LNCAP (cell line): ENCODE measurements at regions not wholly inside any gene's neighbourhood (a gene's known extent, or its start where the extent isn't known, plus 50 kb on each side); places are given as distances from the start of the nearest gene placed in this dataset.

Source experiments
- TF ChIP-seq, protein P1 (sequence below): fragments of 450-650 bp; IDR thresholded peaks from 2 replicates; pipeline ENCODE4 v1.5.1; 2017; ENCODE audit warnings: mild to moderate bottlenecking

- TF ChIP-seq, protein P1, sequence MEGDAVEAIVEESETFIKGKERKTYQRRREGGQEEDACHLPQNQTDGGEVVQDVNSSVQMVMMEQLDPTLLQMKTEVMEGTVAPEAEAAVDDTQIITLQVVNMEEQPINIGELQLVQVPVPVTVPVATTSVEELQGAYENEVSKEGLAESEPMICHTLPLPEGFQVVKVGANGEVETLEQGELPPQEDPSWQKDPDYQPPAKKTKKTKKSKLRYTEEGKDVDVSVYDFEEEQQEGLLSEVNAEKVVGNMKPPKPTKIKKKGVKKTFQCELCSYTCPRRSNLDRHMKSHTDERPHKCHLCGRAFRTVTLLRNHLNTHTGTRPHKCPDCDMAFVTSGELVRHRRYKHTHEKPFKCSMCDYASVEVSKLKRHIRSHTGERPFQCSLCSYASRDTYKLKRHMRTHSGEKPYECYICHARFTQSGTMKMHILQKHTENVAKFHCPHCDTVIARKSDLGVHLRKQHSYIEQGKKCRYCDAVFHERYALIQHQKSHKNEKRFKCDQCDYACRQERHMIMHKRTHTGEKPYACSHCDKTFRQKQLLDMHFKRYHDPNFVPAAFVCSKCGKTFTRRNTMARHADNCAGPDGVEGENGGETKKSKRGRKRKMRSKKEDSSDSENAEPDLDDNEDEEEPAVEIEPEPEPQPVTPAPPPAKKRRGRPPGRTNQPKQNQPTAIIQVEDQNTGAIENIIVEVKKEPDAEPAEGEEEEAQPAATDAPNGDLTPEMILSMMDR, result no peak
These were observed 75.1 kb upstream of the RANBP6 start for GRCh38 chr9:6090277-6091210.

DNA sequence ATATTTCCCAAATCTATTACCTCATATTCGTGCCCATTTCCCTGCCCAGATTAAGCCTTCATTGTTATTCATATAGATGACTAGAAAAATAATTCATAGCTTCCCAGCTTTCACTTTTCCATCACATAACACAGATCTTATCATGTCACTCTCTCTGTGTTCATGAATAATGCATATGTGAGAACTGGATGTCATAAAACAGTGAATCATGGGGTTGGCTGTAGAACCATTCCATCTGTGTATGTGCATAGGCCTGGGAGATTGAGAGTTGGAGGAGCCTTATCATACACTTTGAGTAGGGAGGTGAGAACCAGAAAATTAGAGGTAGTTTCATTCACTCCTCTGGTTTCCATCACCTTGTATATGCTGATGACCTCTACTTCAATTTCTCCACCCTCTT is 73.9 kb upstream of the RANBP6 start:
- TF ChIP-seq, protein P1, result no peak

DNA sequence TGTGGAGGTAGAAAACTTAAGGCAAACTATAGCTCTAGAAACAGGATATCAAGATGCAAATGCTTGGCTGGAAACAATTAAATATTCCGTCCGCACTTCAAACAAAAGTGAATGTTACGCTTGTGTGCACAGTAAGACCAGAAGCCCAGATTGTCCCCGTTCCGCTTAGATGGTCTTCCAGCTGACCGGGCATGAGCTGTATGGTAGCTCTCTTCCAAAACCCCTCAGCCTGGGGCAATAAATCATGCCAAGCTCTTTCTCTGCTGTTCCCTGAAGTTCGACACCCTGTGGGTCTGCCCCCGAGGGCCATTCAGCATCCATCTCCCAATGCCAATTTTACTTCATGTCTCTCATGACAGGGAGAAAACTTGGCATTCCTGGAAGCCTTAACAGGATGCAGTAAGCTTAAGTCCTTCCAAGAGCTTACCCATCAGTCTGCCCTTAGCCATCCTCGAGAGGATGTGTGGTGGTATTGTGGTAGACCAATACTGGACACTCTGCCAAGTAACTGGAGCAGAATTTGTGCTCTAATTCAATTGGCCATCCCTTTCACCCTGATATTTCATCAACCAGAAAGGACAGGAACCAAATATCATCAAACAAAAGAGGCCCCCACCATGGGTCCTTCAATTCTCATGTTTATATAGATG is 70.7 kb upstream of the RANBP6 start:
- TF ChIP-seq, protein P1, result no peak

- TF ChIP-seq, protein P1, result no peak
These were observed 64.8 kb upstream of the RANBP6 start for GRCh38 chr9:6080154-6080716.

- TF ChIP-seq, protein P1, result no peak
These were observed 64.0 kb upstream of the RANBP6 start for GRCh38 chr9:6079386-6079785.

GRCh38 chr9:6078382-6079105 is 63.1 kb upstream of the RANBP6 start:
- TF ChIP-seq, protein P1, result no peak

DNA sequence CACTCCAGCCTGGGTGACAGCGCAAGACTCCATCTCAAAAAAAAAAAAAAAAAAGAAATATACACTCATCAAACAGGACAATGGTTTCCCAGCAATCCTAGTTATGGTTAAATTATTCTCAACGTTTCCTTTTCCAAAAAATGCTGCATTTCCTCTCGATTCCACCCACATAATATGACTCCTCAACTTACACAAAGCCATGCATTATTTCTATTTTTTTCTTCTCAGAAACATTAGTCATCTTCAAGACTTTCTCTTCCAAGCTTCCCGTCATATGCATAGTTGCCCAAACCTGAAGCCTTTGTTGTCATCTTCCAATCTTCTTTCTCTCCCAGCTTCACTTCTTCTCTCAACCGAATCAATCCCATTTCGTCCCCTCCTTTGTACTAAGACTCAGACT is 61.4 kb upstream of the RANBP6 start:
- TF ChIP-seq, protein P1, result no peak
